Heart left ventricle (tissue), 13 donors: ENCODE measurements at regions not wholly inside any gene's neighbourhood (a gene's known extent, or its start where the extent isn't known, plus 50 kb on each side); places are given as distances from the start of the nearest gene placed in this dataset.

ENCODE experiments used
- POLR2A ChIP-seq, 2 donors: fragments of 450-650 bp; IDR thresholded peaks; one replicate each; pipeline ENCODE4 v1.6.1; 2017; ENCODE audit warnings: antibody characterized with exemption in 2 of 2, mild to moderate bottlenecking in 2 of 2, moderate library complexity in 2 of 2
- TF ChIP-seq, protein P1 (sequence below), 12 donors: fragments of 200-600 bp; sonication (generic) in 4 of 12; IDR thresholded peaks; one replicate each; pipeline versions ENCODE4 v1.5.0 to v1.8.0; 2018 to 2022; ENCODE audit warnings: antibody characterized with exemption in 12 of 12, mild to moderate bottlenecking in 5 of 12
- donor health status: ischemic (EF 13 %, LVEDD 7.1; RV severe dilation, severe dysfunction).
- donor health status: DM: no; HTN: yes; CAD: no.
- donor health status: DM: no; HTN: no; CAD: no.
- donor health status: ischemic (EF 25% LVEDD 6.9; RV normal size, moderate dysfunction).
- donor health status: ischemic (EF 25% LVEDD 5.7; RV mildly dilated, moderate dysfunction).
- donor health status: ischemic (EF 35%, LVEDD 5.7; RV mildly dilated, moderate dysfunction).
- donor health status: nonischemic (EF 11% LVEDD 7.7; RV severe dilation, severe dysfunction).
- donor health status: DM: yes; HTN: yes; CAD: no.
- donor health status: PGD.
- donor health status: ischemic (EF 29% LVEDD 5.4; RV normal size, mild dysfunction).
- donor health status: nonischemic (EF 23%, LVEDD 6.1; RV moderate dilation, normal function).

DNA sequence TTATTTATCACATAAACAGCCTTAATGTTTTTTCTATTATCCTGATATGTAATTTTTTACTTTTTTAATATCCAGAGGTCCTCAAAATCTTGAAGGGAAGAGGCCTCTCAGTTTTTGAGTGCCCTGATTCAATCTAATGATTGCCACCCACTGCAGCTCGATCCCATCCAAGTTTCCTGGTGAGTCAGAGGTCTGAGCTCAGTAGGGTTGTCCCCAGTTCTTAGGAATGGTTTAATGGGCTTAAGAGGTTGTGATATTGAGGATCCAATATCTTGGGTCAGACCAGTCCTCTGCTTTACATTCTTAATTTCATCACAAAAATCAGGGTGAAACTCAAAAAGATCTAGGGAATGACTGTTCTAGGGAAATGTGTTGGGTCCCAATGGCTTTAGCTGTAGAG, 238.5 kb downstream of the NSUN3 start:
- TF ChIP-seq, protein P1, sequence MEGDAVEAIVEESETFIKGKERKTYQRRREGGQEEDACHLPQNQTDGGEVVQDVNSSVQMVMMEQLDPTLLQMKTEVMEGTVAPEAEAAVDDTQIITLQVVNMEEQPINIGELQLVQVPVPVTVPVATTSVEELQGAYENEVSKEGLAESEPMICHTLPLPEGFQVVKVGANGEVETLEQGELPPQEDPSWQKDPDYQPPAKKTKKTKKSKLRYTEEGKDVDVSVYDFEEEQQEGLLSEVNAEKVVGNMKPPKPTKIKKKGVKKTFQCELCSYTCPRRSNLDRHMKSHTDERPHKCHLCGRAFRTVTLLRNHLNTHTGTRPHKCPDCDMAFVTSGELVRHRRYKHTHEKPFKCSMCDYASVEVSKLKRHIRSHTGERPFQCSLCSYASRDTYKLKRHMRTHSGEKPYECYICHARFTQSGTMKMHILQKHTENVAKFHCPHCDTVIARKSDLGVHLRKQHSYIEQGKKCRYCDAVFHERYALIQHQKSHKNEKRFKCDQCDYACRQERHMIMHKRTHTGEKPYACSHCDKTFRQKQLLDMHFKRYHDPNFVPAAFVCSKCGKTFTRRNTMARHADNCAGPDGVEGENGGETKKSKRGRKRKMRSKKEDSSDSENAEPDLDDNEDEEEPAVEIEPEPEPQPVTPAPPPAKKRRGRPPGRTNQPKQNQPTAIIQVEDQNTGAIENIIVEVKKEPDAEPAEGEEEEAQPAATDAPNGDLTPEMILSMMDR (IDR thresholded peaks at IDR 0.05) = no peak
- TF ChIP-seq POLR2A (IDR thresholded peaks at IDR 0.05) = no peak
